ENCODE measurements at regions not wholly inside any gene's neighbourhood (a gene's known extent, or its start where the extent isn't known, plus 50 kb on each side); places are given as distances from the start of the nearest gene placed in this dataset.

- no peak for DNase-seq
Measured at GRCh38 chr2:120684289-120685065, 51.2 kb upstream of the GLI2 start.

- no peak for DNase-seq
Measured at GRCh38 chr2:120685066-120685973, 50.3 kb upstream of the GLI2 start.
